ENCODE measurements at regions not wholly inside any gene's neighbourhood (a gene's known extent, or its start where the extent isn't known, plus 50 kb on each side); places are given as distances from the start of the nearest gene placed in this dataset.

- no peak for TF ChIP-seq BCL11A (IDR thresholded peaks at IDR 0.05; ENCODE audit: low read depth, low read length)
- no peak for TF ChIP-seq ATF7 (IDR thresholded peaks at IDR 0.05; ENCODE audit: low read depth)
- no peak for TF ChIP-seq FOXK2 (IDR thresholded peaks at IDR 0.05)
These were observed 54.6 kb upstream of the RXRA start (continued) for GRCh38 chr9:134271338-134272301.

DNA sequence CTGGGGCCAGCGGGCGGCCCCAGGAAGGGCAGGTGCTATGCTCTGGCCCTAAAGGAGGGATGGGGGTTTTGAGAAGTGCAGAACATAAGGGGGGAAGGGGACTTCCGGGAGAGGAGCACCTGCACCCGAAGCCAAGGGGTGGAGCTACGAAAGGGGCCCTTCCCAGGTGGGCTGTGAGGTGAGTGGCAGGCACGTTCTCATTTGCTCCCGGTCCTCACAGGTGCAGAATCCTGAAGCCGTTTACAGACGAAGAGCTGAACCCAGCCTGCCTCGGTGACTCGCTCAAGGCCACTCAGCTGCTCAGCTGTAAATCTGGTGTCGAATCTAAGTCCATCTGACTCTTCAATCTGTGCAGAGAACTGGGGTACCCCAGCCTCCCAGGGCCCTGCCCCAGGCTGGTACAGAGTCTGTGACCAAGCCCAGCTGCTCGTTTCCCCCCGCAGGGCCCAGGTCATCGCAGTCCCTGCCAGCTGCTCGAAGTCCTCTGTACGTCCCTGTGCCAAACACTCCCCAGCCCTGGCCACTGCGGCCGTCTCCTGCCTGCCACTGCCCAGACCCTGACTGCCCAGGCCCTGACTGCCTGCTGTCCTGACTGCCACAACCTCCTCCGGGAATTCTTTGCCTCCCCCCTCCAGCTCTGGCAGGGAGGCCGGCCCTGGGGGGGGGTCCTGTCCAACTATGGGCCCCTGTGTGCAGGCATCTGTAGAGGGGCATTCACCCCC, 53.8 kb upstream of the RXRA start:
- Histone ChIP-seq H3K9me3 (replicated peaks; ENCODE audit: control insufficient read depth, insufficient read depth, low read length) (peaks cover 5% of the 10 kb centered on the region; the same call in 2 of the 3 replicates), H3K4me3 (no peak overlapping the region), H3K36me3 (ENCODE audit: control insufficient read depth in 2 of 2, insufficient read depth in 2 of 2, low read length in 1 of 2) (no peaks in the 10 kb centered on the region), H3K4me1 (ENCODE audit: control insufficient read depth, insufficient read depth, low read length) (peaks cover 14% of the 10 kb centered on the region), H3K79me2 (ENCODE audit: control insufficient read depth, insufficient read depth, low read length) (no peaks in the 10 kb centered on the region), H3K27ac (ENCODE audit: control insufficient read depth, insufficient read depth) (no peak overlapping the region), H3K9ac (ENCODE audit: control insufficient read depth, insufficient read depth, low read length) (no peak overlapping the region), H2AFZ (ENCODE audit: control insufficient read depth, low read depth, low read length) (no peak overlapping the region), H4K20me1 (ENCODE audit: control insufficient read depth, insufficient read depth) (no peaks in the 10 kb centered on the region), H3K27me3 (replicated peaks in 1 of 2; ENCODE audit: control insufficient read depth in 2 of 2, insufficient read depth in 2 of 2, low read length in 1 of 2) (peaks cover 0 to 4% of the 10 kb centered on the region in 2 experiments; a peak in 1 of 4 replicates), H3K4me2 (ENCODE audit: control insufficient read depth, insufficient read depth) (no peak overlapping the region)
- no peak for TF ChIP-seq RFX5 (IDR thresholded peaks at IDR 0.05; ENCODE audit: low read depth, low read length)
- TF ChIP-seq ATF2 (IDR thresholded peaks at IDR 0.05; ENCODE audit: low read length) = no peak
- TF ChIP-seq TCF12 (IDR thresholded peaks at IDR 0.05; ENCODE audit: low read depth, low read length) = no peak
- no peak for TF ChIP-seq BRCA1 (IDR thresholded peaks at IDR 0.05; ENCODE audit: low read depth, low read length)
- no peak for TF ChIP-seq DPF2 (IDR thresholded peaks at IDR 0.05)
- no peak for TF ChIP-seq ZNF24 (IDR thresholded peaks at IDR 0.05)
- TF ChIP-seq MXI1 (IDR thresholded peaks at IDR 0.05; ENCODE audit: low read depth, low read length) = no peak
- no peak for TF ChIP-seq ZNF592 (IDR thresholded peaks at IDR 0.05)
- TF ChIP-seq SMAD1 (IDR thresholded peaks at IDR 0.05; ENCODE audit: low read depth, partially characterized antibody) = no peak
- TF ChIP-seq TAF1 (IDR thresholded peaks at IDR 0.05; ENCODE audit: borderline replicate concordance, low read depth, low read length) = no peak
- TF ChIP-seq JUND (IDR thresholded peaks at IDR 0.05; ENCODE audit: low read depth, low read length) = no peak
- no peak for TF ChIP-seq KDM1A (IDR thresholded peaks at IDR 0.05; ENCODE audit: borderline replicate concordance)
- TF ChIP-seq BCL11A (IDR thresholded peaks at IDR 0.05; ENCODE audit: low read depth, low read length) = no peak
- no peak for TF ChIP-seq ZNF622 (IDR thresholded peaks at IDR 0.05)
- no peak for TF ChIP-seq MEF2A (IDR thresholded peaks at IDR 0.05; ENCODE audit: insufficient read depth, low read depth, low read length)
- TF ChIP-seq IKZF1 (conservative IDR thresholded peaks at IDR 0.05) = no peak
- ChIA-PET POLR2A (no interaction called here), RAD21 (ENCODE audit: unreplicated experiment) (no interaction called here), CTCF (no interaction called here), SMC1A (ENCODE audit: uncharacterized antibody, unreplicated experiment) (no interaction called here)
- BruUV-seq (replicated peaks) = no TSS peak
- intact Hi-C loops (cut with micrococcal nuclease; ENCODE audit: unreplicated experiment) (no loop called here), in situ Hi-C loops (cut with MboI) (no loop called here)
- DNase-seq (ENCODE audit: low read depth, low spot score) (no peak), FAIRE-seq (no peak), ATAC-seq (no peak)
- WGBS (ENCODE audit: insufficient coverage, insufficient replicate concordance, low lambda C conversion rate, missing lambda C conversion rate) = 34% methylated on average over 21 of the region's 21 CpGs

Measured in GM12878 (cell line).